GM21423 (cell line): ENCODE measurements at regions not wholly inside any gene's neighbourhood (a gene's known extent, or its start where the extent isn't known, plus 50 kb on each side); places are given as distances from the start of the nearest gene placed in this dataset.

Source experiments
- ATAC-seq: cut with Tn5 transposase; IDR thresholded peaks from one replicate; pipeline ENCODE4 v1.9.1; 2021; ENCODE audit warnings: mild to moderate bottlenecking, moderate library complexity; ENCODE audit not compliant: unreplicated experiment

- peak; percentile 91 for ATAC-seq
These were observed 65.2 kb upstream of the UBE2E1 start for GRCh38 chr3:23740517-23740965.

- ATAC-seq: no peak
These were observed 64.6 kb upstream of the UBE2E1 start for GRCh38 chr3:23741036-23741706.

GRCh38 chr3:23743141-23743784, 62.5 kb upstream of the UBE2E1 start:
- ATAC-seq: no peak

- ATAC-seq: no peak
These were observed 59.3 kb upstream of the UBE2E1 start for GRCh38 chr3:23746441-23746840.

DNA sequence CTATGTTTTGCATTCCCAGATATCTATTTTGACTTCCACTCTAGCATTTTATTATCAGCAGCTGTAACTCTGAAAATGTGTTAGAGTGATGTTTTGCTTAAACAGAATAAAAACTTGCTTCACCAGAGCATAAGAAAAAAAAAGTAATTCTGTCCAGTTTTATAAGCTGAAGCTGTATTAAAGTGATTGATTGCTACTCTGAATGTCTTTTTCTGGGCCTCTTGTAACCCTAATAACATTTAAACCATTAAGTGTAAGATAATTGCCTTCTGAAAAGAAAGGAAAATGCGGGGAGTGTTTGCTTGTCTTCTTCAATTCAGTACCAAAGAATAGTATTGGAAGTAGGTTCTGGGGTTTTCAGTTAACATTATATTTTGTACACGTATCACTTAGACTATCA, 57.9 kb upstream of the UBE2E1 start:
- no peak for ATAC-seq

DNA sequence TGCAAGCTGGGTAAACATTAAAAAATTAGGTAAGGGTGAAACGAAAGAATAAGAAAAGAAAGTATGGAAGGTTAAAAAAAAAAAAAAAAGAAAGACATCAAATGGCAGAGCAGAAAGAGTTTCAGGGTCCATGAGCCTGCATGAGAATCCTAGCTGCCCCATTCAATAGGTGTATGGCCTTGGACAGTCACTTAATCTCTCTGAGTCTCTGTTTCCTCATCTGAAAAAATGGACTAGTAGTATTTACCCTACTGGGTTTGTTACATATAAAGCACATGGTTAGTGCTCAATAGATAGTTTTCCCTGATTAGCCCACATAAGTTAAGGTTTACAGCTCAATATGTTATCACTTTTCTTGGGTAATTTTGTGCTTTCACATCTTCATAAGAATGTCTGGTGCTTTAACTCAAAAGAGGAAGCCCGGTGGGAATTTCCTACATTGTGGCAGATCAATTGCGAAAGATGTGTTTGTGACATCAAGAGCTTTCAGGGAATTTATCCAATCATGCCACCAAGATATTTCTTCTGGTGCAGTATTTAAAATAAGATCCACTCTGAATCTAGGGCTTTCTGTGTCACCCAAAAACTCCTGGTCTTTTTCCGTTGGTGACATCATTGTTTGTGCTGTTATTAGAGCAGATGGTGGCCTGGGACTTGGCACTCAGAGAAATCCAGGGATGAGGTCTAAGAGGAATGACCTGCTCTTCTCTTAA, 57.2 kb upstream of the UBE2E1 start:
- no peak for ATAC-seq

GRCh38 chr3:23749609-23750008, 56.1 kb upstream of the UBE2E1 start:
- no peak for ATAC-seq

DNA sequence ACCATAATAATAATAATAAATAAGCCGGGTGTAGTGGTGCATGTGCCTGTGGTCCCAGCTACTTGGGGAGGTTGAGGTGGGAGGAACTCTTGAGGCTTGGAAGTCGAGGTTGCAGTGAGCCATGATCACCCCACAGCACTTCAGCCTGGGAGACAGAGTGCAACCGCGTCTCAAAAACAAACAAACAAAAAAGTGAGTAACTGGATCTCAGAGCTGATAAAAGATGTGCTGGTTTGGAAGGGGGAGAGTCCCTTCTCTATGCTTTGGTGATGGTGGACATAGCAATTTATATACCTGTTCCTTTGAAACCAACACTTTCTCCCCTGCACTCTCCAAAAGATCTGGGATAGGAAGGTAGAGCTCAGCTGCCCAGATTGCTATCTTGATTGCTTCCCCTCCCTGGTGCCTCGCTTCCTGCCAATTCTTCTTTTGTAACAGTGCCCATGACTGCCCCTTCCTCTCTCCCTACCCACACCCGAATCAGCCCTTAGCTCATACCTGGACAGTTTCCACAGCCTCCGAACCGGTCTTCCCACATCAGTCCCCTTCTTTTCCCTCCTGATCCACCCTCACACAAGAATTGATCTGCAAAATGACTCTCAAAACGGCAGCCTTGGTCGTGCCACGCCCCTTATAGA, 55.1 kb upstream of the UBE2E1 start:
- ATAC-seq: no peak

DNA sequence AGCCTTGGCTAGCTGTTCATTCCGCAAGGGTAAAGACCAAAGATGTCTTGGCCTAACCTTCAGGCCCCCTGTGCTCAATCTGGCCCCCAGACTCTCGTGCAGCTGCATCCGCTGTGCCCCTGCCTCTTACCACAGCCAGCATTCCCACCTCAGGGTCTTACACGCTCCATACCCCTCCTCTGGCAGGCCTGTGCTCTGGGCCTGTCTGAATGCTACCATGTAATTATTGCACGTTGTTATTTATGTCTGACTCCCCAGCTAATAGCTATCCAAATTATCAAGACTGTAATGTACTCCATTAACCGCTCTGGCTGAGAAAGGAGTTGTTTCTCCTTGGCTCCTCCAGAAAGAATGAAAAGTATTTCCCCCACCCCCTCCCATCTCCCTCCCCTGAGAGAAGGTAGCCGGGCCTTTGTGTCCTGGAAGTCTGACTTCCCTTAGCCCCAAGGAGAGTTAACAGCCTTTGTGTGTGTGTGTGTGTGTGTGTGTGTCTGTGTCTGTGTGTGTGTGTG, 54.5 kb upstream of the UBE2E1 start:
- no peak for ATAC-seq

DNA sequence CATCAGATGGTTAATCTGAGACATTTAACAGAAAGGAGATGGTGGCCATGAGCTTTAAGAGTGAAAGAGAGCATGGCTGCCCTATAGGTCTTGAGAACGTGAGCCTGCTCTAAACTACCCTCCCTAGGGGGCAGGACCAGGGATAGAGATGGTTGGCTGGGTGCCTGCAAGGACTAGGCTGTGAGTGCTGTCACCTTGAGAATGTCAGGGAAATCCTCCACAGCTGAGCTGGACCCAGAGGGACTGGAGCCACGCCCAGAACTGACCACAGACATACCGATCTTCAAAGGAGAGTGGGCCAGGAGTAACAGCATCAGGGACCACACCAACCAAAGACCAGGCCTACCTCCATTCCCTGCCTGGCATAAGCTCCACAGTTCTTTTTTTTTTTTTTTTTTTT, 53.6 kb upstream of the UBE2E1 start:
- ATAC-seq: no peak

DNA sequence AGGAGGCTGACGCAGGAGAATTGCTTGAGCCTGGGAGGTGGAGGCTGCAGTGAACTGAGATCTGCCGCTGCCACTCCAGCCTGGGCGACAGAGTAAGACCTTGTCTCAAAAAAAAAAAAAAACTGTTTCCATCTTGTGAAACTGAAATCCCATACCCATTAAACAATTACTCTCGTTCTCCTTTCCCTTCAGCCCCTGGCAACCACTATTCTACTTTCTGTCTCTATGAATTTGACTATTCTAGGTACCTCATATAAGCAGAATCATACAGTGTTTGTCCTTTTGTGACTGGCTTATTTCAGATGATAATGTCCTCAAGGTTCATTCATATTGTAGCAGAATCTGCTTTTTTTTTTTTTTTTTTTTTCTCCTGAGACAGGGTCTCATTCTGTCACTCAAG, 51.5 kb upstream of the UBE2E1 start:
- no peak for ATAC-seq
